RWPE1 (cell line): ENCODE measurements at regions not wholly inside any gene's neighbourhood (a gene's known extent, or its start where the extent isn't known, plus 50 kb on each side); places are given as distances from the start of the nearest gene placed in this dataset.
A peak's percentile ranks its signal among the peaks of the same experiment; 100 is the strongest.
"Not testable (repeated sequence)": the region's sequence is repeated elsewhere in the genome, so short reads cannot be mapped to it uniquely, and the experiment has no call there.

Experiments
- CTCF ChIA-PET: fragments of 350-600 bp; sonication (Branson Sonifier 250); formaldehyde crosslinking; extraction: SDS; loops from one replicate; lab custom pipeline; 2021; lab: Yijun Ruan, JAX
- POLR2A ChIA-PET: fragments of 400-600 bp; formaldehyde crosslinking; extraction: SDS; loops from one replicate; lab custom pipeline; 2020; ENCODE audit warnings: antibody characterized with exemption; ENCODE audit not compliant: low non-redundant PET; lab: Yijun Ruan, JAX
- DNase-seq: peaks from one replicate; pipeline ENCODE4 v3.0.0; 2012; ENCODE audit warnings: low spot score
- H3K27ac ChIP-seq: fragments of 450-650 bp; 2 replicates; pipeline ENCODE4 v1.5.1; 2017
- TF ChIP-seq, protein P1 (sequence below): fragments of 450-650 bp; conservative IDR thresholded peaks from 2 replicates; pipeline ENCODE4 v1.5.1; 2017; ENCODE audit warnings: low read depth, mild to moderate bottlenecking

DNA sequence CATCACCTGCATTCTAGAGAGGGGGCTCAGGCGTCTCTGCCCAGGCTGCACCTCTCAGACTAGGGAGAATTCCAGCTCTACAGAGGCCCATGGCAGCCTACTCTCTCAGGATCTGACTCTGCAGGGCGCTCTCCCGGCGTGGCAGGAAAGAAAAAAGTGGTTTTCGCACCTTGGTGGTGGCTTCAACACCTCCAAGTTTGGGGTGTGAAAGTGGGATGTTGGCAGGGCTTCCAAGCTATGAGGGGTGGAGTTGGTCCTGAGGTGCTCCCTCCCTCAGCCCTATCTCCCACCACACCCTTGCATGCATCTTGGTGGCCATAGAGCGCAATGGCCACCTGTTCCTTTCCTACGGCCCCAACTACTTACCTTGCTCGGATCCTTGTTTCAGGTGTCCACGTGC lies 166.5 kb downstream of the VSIG4 start:
- TF ChIP-seq, protein P1, sequence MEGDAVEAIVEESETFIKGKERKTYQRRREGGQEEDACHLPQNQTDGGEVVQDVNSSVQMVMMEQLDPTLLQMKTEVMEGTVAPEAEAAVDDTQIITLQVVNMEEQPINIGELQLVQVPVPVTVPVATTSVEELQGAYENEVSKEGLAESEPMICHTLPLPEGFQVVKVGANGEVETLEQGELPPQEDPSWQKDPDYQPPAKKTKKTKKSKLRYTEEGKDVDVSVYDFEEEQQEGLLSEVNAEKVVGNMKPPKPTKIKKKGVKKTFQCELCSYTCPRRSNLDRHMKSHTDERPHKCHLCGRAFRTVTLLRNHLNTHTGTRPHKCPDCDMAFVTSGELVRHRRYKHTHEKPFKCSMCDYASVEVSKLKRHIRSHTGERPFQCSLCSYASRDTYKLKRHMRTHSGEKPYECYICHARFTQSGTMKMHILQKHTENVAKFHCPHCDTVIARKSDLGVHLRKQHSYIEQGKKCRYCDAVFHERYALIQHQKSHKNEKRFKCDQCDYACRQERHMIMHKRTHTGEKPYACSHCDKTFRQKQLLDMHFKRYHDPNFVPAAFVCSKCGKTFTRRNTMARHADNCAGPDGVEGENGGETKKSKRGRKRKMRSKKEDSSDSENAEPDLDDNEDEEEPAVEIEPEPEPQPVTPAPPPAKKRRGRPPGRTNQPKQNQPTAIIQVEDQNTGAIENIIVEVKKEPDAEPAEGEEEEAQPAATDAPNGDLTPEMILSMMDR: no peak
- ChIA-PET CTCF (no interaction called here), POLR2A (no interaction called here)
- no peak for DNase-seq
- no peak overlapping the region for H3K27ac ChIP-seq

DNA sequence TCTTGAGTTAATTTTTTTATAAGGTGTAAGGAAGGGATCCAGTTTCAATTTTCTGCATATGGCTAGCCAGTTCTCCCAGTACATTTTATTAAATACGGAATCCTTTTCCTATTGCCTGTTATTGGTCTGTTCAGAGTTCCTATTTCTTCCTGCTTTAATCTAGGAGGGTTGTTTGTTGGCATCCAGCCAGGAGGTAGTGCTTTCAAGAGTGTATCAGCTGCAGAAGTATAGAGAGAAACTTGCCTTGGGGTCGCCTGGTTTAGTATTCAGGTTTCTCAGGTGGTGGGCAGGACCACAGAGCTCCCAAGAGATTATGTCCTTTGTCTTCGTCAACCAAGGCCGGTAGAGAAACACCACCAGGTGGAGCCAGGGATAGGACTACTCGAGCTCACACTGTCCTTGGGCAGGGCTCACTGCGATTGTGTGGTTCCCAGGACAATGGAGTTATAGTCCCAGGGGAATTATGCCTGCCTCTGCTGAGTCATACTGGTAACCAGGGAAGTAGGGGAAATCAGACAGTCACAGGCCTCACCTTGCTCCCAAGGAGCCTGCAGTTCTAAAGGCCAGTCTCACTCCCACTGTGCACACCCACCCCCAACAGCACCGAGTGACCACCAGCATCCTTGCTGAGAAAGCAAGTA lies 168.1 kb downstream of the VSIG4 start:
- CTCF ChIA-PET: no interaction called here
- DNase-seq: peak; percentile 65
- TF ChIP-seq, protein P1: no peak

DNA sequence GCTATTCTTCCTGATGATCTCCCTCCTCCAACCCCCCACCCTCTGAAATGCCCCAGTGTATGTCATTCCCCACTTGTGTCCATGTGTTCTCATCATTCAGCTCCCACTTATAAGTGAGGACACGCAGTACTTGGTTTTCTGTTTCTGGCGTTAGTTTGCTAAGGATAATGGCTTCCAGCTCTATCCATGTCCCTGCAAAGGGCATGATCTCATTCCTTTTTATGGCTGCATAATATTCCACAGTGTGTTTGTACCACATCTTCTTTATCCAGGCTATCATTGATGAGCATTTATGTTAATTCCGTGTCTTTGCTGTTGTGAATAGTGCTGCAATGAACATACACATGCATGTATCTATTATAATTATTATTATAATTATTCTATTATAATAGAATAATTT lies 169.3 kb downstream of the VSIG4 start:
- POLR2A ChIA-PET, H3K27ac ChIP-seq, DNase-seq, CTCF ChIA-PET: not testable (repeated sequence)

More for the DNA sequence above, 168.1 kb downstream of the VSIG4 start:
- POLR2A ChIA-PET: no interaction called here
- H3K27ac ChIP-seq: no peak overlapping the region

DNA sequence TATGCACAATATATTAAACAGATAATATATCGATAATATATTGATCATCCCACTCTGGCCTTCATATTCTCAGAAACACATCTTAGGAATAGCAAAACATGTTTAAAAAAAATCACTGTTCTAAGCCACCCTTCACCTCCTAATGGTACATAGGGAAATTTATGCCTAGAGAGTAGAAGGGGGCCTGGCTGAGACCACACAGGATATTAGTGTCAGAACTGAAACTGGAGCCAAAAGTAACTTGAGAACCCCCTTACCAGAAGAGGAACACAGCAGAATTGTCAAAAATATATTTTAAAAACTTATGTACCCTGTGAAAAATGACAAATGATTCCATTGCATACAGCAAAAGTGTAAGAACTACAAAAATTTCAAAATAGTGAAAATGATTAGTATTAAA lies 173.1 kb downstream of the VSIG4 start:
- CTCF ChIA-PET: no interaction called here
- DNase-seq: no peak

DNA sequence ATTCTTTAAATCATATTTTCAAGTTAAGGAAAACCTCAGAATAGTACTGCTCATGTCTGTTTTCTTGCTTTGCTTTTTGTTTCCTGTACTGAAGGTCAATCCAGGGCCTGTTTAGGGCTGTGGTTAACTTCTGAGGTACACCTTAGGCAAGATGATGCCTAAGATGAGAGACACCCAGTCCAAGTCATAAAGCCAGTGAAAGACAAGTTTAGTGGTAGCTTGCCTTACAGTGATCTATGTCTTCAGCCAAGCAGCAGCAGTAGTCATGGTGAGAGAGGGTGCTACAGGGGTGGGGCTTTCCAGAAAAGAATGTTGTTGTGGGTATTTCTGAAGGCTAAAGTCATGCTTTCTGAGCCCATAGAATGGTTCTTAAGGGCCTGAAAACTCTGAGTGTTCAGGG lies 173.7 kb downstream of the VSIG4 start:
- no peak for DNase-seq
- TF ChIP-seq, protein P1: no peak
- H3K27ac ChIP-seq: no peak overlapping the region
- CTCF ChIA-PET: interaction anchor here (0.6 kb wide), 1 partner anchor 29 kb away, joined by 3 read pairs; no protein-coding TSS in a partner anchor
- POLR2A ChIA-PET: no interaction called here

More for the DNA sequence above, 173.1 kb downstream of the VSIG4 start:
- POLR2A ChIA-PET: no interaction called here
- no peak overlapping the region for H3K27ac ChIP-seq
- TF ChIP-seq, protein P1: no peak

DNA sequence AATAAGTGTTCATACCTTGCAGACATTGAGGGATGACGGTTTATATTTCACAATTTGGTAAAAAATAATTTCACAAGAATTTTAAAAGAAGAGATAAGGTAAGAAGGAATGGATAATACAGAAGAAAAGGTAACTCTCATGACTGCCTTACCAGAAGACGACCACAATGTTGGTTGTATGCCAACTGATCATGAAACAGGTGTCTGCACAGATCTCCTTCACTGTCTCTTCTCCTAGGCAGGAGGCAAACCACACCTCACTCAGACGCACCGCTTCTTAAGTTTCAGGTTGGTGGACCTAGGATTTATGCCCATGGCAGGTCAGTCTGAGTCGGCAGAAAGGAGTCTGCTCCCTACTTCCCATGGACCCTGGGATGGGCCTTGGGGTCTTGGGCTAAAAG lies 177.2 kb downstream of the VSIG4 start:
- no peak for DNase-seq
- no peak overlapping the region for H3K27ac ChIP-seq
- POLR2A ChIA-PET: no interaction called here
- TF ChIP-seq, protein P1: no peak
- CTCF ChIA-PET: no interaction called here

DNA sequence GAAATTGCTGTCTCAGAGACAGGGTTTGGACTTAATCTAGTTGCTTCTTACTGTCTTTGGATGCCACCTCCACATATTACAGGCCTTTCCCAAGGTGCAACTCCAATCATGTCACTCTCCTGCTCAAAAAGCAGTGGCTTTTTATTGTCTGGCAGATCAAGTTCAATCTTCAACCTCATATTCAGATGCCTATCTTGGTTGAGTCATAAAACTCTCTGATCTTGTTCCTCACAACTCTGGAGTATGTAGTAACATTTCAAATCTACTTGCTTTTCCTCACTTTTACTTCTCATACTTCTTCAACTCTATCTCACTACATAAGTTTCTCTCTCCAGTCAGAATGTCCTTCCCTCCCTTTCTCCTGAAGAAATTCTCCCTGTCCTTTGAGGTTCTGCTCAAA lies 180.6 kb downstream of the VSIG4 start:
- ChIA-PET CTCF (no interaction called here), POLR2A (no interaction called here)
- H3K27ac ChIP-seq: no peak overlapping the region
- DNase-seq: no peak
- TF ChIP-seq, protein P1: no peak

DNA sequence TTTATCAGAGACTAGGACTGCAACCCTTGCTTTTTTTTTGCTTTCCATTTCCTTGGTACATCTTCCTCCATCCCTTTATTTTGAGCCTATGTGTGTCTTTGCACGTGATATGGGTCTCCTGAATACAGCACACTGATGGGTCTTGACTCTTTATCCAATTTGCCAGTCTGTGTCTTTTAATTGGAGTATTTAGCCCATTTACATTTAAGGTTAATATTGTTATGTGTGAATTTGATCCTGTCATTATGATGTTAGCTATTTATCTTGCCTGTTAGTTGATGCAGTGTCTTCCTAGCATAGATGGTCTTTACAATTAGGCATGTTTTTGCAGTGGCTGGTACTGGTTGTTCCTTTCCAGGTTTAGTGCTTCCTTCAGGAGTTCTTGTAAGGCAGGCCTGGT lies 185.4 kb downstream of the VSIG4 start:
- H3K27ac ChIP-seq, POLR2A ChIA-PET, DNase-seq: not testable (repeated sequence)
- CTCF ChIA-PET: interaction anchor here (0.5 kb wide), 1 partner anchor 227 kb away, joined by 3 read pairs; no protein-coding TSS in a partner anchor

DNA sequence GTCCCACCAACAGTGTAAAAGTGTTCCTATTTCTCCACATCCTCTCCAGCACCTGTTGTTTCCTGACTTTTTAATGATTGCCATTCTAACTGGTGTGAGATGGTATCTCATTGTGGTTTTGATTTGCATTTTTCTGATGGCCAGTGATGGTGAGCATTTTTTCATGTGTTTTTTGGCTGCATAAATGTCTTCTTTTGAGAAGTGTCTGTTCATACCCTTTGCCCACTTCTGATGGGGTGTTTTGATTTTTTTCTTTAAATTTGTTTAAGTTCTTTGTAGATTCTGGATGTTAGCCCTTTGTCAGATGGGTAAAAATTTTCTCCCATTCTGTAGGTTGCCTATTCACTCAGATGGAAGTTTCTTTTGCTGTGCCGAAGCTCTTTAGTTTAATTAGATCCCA lies 183.9 kb downstream of the MSN start:
- H3K27ac ChIP-seq, DNase-seq, POLR2A ChIA-PET, CTCF ChIA-PET: not testable (repeated sequence)

DNA sequence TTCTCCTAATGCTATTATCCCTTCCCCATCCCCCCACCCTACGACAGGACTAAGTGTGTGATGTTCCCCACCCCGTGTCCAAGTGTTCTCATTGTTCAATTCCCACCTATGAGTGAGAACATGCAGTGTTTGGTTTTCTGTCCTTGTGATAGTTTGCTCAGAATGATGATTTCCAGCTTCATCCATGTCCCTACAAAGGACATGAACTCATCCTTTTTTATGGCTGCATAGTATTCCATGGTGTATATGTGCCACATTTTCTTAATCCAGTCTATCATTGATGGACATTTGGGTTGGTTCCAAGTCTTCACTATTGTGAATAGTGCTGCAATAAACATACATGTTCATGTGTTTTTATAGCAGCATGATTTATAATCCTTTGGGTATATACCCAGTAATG lies 183.4 kb downstream of the MSN start:
- CTCF ChIA-PET, DNase-seq, H3K27ac ChIP-seq, POLR2A ChIA-PET: not testable (repeated sequence)
